Amygdala (tissue), 56 donors: ENCODE measurements at regions not wholly inside any gene's neighbourhood (a gene's known extent, or its start where the extent isn't known, plus 50 kb on each side); places are given as distances from the start of the nearest gene placed in this dataset.

ENCODE experiments used
- DNase-seq, 56 donors: peaks; one replicate each; lab custom pipeline; 2025; lab: John Stamatoyannopoulos, UW

- DNase-seq: no peak
Measured at GRCh38 chr15:91514147-91514546, 339.4 kb upstream of the SLCO3A1 start.

- DNase-seq: no peak
Measured at GRCh38 chr15:91515188-91515754, 338.2 kb upstream of the SLCO3A1 start.

GRCh38 chr15:91516866-91517265, 336.6 kb upstream of the SLCO3A1 start:
- no peak for DNase-seq

- no peak for DNase-seq
Measured at GRCh38 chr15:91517491-91518200, 335.9 kb upstream of the SLCO3A1 start.

- no peak for DNase-seq
Measured at GRCh38 chr15:91520850-91521249, 332.7 kb upstream of the SLCO3A1 start.

- DNase-seq: no peak
Measured at GRCh38 chr15:91521548-91521947, 332.0 kb upstream of the SLCO3A1 start.

- no peak for DNase-seq
Measured at GRCh38 chr15:91521996-91522395, 331.5 kb upstream of the SLCO3A1 start.

- DNase-seq: peak in 20 of 56 donors; percentile 5 to 66 (median 22)
Measured at GRCh38 chr15:91522605-91523332, 330.7 kb upstream of the SLCO3A1 start.

GRCh38 chr15:91523596-91523995, 329.9 kb upstream of the SLCO3A1 start:
- no peak for DNase-seq

- no peak for DNase-seq
Measured at GRCh38 chr15:91524534-91524933, 329.0 kb upstream of the SLCO3A1 start.

- DNase-seq: no peak
Measured at GRCh38 chr15:91525751-91526150, 327.8 kb upstream of the SLCO3A1 start.

- no peak for DNase-seq
Measured at GRCh38 chr15:91526424-91526823, 327.1 kb upstream of the SLCO3A1 start.

- DNase-seq: no peak
Measured at GRCh38 chr15:91528801-91529200, 324.7 kb upstream of the SLCO3A1 start.

- no peak for DNase-seq
Measured at GRCh38 chr15:91529534-91529933, 324.0 kb upstream of the SLCO3A1 start.

- DNase-seq: no peak
Measured at GRCh38 chr15:91530279-91530678, 323.2 kb upstream of the SLCO3A1 start.

- no peak for DNase-seq
Measured at GRCh38 chr15:91530956-91531582, 322.4 kb upstream of the SLCO3A1 start.

- peak in 2 of 56 donors; percentile 18 to 31 for DNase-seq
Measured at GRCh38 chr15:91534235-91534634, 319.3 kb upstream of the SLCO3A1 start.

- no peak for DNase-seq
Measured at GRCh38 chr15:91534976-91535375, 318.5 kb upstream of the SLCO3A1 start.

GRCh38 chr15:91535856-91536500, 317.5 kb upstream of the SLCO3A1 start:
- DNase-seq: no peak

GRCh38 chr15:91537856-91538255, 315.7 kb upstream of the SLCO3A1 start:
- DNase-seq: no peak

- no peak for DNase-seq
Measured at GRCh38 chr15:91538782-91539181, 314.7 kb upstream of the SLCO3A1 start.
